D341Med (cell line): ENCODE measurements at regions not wholly inside any gene's neighbourhood (a gene's known extent, or its start where the extent isn't known, plus 50 kb on each side); places are given as distances from the start of the nearest gene placed in this dataset.

ENCODE experiments used
- DNase-seq: peaks from one replicate; pipeline ENCODE4 v3.0.0; 2012; ENCODE audit warnings: low spot score

DNA sequence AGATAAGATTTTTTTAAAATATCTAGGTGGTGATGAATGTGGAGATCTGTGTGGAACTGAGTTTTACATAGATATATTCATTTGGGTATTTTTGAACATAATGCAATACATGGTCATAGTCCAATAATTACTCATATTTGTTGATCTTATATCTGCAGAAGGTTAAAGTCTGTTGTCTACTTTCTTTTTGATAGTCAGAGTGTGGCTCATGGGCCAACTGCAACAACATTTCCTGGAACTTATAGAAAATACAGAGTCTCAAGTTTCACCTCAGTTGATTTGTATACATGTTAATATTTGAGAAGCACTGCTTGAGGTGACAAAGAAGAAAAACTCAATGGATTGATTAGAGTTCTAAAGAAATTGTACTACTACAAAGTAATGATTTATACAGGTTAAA is 408.4 kb downstream of the ARAP2 start:
- no peak for DNase-seq

DNA sequence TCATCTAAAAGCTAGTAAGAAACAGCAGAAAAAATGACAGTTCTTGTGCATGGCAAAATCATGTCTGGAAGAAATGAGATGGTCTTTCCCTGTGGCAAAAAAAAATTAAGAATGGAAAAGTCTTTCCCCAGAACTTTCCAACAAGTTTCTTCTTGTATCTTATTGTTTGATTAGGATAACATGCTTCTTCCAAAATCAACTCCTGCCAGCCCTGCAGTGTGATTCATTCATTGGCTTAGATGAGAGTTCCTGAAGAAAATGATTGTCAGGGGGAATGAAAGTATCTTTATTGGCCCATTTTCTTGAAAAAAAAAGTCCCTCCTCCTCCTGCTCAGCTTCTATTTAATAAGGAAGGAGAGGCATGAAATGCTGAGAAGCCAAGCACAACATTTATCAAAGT is 407.7 kb downstream of the ARAP2 start:
- no peak for DNase-seq

DNA sequence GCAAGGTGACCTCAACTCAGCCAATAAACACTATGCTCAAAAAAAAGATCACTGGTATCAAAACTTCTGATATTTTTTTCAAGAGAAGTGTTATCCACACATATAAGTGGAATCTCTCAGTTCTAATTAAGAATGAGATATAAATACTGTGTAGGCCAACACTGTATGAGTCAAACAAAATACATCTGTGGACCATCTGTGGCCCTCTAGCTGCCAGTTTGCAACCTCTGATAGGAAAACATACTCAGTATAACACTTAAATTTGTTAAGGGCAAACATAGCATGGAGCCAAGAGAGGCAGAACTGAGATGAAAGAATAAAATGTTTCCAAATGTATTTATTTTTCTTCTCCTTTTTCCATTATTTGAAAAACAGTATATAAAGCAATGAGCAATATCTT is 377.3 kb downstream of the ARAP2 start:
- DNase-seq = no peak

DNA sequence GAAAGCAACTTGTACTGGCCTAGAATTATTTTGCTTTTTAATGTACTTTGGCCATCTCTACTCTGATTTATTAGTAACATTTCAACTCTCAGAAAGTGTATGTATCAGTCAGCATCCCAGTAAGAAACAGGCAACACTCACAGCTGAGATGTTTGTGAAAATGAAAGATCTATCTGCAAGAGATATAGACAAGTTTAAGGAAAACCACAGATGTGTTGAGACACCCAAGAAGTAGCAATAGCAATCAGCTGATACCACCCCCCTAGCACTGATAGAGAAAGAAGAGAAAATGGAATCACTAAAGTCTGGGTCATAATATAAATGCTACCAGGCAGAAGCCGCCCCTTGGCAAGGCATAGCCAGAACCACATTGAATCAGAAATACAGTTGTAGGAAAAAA is 372.0 kb downstream of the ARAP2 start:
- no peak for DNase-seq

DNA sequence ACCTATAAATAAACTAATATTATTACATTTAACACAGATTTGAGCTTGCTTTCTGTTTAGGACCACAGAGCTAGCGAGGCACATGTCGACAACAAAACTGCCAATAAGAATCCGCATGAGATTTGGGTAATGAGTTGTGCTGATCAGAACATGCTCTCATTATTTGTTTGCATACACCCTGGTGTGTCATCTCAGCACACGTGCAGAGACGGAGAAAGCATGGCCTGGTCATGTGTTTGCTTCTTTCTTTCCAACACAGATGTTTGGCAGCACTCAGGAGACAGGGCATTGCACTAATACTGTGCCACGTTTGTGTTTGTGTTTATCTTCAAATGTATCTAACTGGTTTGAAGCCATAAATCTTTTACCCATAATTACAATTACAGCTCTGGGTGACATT is 364.8 kb downstream of the ARAP2 start:
- no peak for DNase-seq

DNA sequence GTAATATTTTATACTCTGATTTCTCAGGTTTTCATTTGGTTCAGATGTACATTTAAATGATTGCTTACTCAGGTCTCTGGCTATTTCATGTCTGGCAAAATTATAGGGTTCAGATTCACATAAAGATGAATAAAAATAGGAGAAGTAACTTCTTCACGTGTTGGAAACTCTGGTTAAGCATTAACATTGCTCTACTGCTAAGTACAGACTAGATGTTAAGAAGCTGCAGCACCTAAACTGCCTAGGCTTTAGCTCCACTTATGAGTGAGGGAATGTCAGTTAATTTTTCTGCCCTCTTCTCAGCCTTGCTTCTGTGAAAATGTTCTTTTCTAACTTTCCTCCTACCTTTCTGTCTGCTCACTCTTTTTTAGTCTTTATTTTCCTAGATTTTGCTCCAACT is 361.2 kb downstream of the ARAP2 start:
- DNase-seq = no peak

DNA sequence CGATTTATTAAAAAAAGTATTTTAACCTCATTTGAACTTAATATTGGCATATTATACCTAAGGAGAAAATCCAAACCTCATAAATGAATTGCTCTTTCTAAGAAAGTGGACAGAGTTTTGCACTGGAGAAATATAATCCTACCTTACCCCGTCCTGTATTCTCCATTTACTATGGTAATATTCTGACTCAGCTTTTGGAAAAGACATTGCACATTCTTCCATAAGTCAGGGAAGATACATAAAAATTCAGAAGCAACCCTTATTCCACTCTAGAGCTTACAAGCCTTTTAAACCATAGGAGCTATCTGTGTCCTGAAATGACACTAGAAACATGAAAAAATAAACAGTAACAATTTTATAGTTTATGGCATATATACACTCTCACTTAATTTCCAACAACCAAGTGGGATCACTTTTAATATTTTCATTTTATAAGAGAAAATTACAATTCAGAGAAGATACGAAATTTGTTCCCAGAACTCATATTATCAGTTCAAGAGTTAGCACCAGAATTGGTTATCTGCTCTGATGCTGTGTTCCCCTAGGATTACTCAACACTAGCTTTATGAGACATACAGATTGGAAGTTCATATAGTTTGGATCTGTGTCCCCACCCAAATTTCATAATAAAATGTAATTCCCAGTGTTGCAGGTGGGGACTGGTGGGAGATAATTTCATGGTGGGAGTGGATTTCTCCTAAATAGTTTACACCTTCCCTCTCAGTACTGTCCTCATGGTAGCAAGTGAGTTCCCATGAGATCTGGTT is 359.4 kb downstream of the ARAP2 start:
- no peak for DNase-seq

DNA sequence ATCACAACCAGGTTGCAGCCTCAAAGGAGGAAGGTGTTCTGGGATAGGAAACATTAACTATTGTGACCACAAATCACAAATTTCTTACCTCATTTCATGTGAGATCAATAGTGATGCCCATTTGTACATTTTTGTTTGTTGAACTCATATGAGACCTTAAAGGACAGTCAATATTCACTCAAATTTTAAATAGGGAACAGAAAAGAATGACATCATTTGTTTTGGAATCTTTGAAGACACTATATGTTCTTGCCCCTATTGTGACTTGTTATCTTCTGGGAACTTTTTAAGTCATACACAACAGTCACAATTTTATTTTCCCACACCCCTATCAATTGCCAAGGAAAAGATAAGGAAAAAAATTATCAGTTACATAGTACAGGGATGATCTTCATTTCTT is 346.5 kb downstream of the ARAP2 start:
- DNase-seq = no peak

DNA sequence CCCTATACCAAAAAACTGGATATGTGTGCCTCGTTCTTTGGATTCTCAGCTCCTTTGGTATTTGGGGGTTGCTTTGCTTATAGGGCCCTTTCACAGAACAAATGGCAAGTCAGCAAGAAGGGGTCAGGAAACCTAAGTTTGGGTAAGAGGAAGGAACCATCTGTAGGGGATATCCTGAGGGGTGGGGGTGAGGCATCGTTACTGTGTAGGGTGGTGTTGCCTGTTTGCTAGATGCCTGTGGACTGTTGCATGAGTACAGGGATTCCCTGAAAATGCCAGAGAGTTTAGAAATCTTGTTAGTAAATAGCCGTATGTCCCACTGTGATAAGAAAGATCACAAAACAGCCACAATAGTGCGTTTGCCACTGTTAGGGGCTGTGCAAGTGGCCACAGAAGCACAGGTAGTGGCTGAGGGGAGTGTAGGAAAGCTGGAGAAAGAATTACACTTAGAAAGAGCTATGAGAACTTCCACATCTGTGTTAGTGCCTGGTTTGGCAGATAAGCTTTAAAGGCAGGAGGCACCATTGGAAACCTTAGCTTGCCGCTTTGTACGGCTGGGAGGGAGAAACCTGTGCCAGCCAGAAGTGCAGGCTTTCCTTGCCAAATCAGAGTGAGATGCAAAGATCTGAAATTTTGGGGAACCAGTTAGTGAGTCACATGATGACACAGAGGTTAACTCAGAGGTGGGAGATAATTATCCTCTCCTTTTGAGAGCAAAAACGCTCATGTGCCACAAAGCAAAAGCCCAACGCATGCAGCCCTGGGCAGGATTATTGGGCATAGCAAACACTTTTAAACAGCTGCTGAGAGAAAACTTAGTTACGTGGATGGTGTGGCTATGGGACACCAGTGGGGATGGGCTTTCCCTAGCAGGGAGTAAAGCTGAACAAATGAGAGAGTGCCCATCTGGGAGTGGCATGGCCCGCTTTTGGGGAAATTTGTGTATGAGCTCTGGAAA is 343.7 kb downstream of the ARAP2 start:
- no peak for DNase-seq

DNA sequence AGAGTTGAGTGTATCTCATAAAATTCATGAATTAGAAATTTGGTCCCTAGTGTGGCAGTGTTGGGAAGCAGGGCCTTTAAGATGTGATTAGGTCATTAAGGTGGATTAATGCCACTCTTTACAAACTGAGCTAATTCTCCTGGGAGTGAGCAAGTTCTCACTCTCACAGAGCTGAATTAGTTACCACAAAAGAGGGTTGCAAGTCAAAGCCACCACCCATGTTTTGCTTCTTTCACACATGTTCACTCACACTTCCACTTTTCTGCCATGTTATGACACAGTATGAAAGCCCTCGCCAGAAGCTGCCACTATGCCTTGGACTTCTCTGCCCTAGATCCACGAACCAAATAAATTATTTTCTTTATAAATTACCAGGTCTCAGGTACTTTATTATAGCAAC is 332.1 kb downstream of the ARAP2 start:
- no peak for DNase-seq

DNA sequence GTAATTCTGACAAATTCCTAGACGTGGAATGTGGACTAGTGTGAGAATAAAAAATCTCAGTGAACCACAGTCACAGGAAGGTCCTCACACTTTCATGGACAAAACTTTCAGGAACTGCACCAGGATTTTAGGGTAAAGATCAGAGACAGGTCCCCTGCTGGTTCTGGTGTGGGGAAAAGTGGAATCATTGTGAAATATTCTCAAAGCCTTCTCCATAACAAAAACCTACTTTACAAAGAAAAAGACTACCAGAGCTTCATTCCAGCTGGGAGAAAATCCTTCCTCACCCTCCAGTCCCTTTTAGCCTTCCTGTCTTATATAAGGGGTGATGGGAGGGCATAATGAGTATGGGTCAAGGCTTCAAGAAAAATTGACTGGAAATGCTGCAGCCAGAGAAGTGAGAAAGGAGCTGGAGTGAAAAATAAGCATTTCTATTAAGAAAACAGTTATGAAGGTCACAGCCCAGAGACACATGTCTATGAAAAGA is 325.8 kb downstream of the ARAP2 start:
- DNase-seq = no peak

DNA sequence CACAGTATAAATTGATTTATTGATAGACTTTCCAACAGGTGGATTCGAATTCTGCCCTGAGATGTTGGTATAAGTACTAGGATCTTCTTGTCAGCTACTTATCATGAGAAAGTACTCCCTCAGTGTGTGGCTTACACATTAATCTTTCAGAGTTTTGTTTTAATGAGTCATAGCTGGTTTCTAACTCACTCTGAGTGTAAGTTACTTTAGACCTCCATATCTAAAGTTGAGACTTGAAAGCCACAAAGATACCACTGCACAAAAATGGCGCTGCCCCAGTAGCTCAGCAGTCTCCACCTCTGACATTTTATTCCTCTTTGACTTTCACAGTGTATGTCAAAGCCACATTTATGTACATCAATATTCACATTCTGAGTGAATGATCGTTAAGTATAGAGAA is 318.5 kb downstream of the ARAP2 start:
- no peak for DNase-seq

DNA sequence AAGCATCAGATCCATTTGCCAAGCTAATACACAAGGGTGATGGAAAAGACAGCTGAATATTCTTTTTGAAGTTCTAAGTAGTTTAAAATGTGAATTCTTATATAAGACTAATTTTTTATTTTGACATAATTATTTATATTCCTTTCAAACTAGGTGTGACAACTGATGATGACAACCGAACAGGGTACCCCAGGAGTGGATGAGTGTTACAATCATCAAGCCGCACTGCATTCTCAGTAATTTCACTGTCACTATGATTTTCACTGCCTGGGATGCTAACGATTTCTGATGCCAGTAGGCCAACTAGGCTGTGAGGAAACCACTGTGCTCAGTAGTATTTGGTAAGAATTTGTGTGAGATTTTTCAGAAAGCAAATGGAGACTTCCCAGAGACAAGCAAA is 317.5 kb downstream of the ARAP2 start:
- DNase-seq = no peak

DNA sequence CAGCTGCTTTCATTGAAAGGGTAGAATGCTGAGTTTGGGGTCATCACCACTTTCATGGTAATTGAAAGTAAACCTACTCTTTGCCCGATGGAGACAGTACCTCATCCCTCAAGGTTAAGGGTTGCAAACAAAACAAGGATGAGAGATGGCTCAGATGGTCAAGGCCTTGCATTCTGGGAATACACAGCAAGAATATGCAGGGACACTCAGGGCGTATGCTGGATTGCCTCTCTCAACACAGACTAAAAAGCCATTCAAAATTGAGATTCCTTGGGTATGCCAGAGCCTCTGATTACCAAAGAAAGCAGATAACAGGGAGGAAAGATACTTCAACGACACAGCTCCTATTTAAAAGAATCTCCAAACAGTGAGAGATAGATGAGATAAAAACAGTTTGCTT is 310.4 kb downstream of the ARAP2 start:
- DNase-seq = no peak

DNA sequence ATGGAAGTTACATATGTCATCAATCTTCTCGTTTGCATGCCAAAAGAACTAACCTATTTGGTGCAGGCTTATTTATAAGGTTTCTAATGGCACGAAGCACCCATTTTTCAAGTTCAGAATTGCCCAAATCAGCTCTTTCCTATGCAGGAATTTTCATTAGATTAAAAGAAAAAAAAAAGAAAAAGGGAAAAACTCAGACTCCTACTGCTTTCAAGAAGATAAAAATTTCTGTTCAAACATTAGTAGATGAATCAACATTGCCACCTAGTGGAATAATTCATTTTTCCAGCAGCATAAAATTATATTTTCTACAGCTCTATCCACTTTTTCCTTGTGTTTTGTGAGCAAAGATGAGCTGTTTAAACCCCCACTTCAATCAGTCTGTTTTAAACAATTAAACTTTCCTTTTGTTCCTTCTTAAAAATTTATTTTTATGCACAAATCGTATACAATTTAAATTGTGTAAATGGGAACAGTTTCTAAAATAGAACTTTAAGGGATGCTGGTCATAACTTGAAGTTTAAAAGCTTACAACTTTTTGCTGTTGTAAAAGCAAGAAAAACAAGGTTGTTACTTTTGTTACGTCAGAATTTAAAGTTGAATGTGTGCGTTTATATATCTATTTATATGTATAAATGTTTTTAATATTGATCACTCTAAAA is 309.9 kb downstream of the ARAP2 start:
- peak; percentile 16 for DNase-seq

DNA sequence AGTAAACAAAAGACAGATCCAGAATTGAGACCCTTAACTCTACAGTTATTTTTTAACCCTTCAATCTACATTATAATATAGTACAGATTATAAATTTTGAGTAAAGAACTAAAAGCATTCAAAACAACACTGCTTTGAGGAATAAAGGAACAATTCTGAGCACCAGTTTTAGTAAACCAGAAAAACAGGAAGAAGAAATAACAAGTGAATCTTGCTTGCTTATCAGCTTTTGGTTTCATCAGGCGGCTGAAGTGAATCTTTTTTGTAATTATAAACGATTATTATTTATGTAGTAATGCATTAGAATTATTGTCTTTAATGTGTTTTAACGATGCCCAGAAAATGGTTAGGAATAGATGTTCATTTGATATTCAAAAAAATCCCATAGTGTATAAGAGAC is 305.4 kb downstream of the ARAP2 start:
- no peak for DNase-seq

DNA sequence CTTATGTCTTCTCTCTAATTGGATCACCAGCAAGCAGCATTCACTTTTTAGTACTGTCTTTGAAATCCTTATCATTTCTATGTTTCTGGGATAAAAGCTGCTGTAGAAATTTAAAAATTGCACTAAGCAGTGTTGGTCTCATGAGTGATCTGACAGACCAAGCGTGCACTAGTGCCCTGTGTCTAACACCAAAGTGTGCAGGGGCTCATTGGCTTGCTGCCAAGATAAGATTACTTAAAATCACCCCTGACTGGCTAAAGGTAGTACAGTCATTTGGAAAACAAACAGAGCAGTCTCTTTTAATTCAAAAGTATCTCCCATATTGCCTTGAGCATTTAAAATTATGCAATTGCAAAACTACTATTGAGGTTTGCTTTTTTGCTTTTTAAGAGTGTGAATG is 304.6 kb downstream of the ARAP2 start:
- no peak for DNase-seq

DNA sequence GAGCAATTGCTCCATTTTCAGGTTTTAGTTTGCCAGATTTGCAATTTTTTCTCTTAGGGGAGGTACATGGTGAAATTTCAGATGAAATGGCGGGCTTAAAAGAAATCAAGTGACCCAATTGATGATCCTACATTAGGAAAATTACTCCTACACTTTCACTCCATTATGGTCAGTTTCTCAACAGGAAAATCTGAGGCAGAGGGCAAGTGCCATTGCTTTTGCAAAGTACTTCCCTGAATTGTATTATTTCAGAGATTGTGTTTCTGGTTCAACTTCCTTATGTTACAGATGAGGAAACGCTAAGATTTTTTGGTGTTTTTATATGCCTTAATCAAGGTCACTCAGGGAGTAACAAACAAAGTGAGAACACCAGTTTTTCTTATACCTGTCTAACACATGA is 302.2 kb downstream of the ARAP2 start:
- no peak for DNase-seq

DNA sequence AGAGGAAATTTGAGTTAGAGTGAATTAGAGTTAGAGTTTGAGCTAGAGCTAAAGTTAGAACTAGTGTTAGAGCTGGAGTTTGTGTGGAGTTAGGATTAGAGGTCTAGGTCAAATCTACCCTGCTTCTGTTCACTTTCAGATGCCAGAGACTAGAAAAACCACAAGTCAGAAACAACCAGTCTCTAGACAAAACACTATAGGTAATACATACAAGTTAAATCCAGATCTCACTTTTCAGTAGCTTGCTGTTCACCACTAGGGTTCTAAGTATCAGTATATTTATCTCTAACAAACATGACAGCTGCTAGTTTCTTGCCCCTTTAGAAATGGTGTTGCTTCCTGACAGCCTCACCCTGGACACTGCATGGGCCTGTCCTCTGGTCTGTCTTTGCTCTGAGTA is 300.7 kb downstream of the ARAP2 start:
- no peak for DNase-seq

DNA sequence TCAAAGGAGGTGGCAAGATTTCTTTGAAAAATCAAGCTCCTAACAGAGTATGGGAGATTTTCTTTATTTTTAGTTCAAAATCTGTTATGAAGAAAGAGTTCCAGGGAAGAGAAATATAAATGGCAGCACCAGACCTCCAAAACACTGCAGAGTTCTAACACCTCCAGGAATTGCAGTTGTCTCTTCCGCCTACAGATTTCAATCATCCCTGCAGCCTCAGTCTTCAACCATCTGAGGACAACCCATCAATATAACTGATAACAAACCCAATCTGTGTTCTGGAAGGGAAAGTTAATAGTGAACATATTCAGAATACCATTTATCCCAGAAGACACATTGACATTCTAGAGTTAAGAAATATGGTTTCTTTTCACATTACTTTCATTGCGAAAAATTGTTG is 296.1 kb downstream of the ARAP2 start:
- DNase-seq = no peak

DNA sequence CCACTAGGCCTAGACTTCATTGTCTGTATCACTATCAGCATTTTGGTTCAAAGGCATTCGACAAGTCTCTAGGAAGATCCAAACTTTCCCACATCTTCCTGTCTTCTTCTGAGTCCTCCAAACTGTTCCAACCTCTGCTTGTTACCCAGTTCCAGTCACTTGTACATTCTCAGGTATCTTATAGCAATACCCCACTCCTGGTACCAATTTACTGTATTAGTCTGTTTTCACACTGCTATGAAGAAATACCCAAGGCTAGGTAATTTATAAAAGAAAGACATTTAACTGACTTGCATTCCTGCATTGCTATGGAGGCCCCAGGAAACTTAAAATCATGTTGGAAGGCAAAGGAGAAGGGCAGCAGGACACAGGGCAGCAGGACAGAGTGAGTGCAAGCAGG is 293.9 kb downstream of the ARAP2 start:
- DNase-seq = no peak

DNA sequence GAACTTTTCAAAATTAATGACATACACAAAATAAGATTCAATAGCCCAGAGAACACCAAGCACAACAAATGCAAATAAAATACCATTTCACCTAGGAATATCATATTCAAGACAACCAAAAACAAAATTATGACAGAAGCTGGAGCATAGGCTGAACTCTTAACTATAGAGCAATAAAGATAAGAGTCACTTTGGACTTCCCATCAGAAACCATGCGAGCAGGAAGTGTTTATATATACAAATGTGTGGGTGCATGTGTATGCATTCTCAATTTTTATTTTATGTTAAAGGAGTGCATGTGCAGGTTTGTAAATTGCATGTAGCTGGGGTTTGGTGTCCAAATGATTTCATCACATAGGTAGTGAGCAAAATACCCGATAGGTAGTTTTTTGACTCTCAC is 291.6 kb downstream of the ARAP2 start:
- DNase-seq = no peak

DNA sequence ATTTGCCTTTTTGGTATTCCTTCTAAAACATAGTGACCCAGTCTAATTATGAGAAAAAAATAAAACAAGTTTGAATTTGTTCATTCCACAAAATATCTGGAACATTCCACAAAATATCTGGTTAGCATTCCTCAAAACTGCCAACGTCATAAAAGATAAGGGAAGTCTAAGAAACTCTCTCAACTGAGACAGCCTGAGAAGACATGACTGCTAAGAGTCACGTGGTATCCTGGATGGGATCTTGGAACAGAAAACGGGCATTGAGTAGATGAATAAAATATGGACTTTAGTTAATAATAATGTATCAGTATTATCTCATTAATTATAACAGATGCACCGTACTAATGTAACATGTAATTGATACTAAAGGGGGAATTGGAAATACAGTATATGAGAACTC is 280.9 kb downstream of the ARAP2 start:
- DNase-seq = no peak
